ENCODE measurements at regions not wholly inside any gene's neighbourhood (a gene's known extent, or its start where the extent isn't known, plus 50 kb on each side); places are given as distances from the start of the nearest gene placed in this dataset.

- Histone ChIP-seq H3K9me3 (ENCODE audit: low read length) (no peaks in the 10 kb centered on the region), H3K36me3 (replicated peaks in 1 of 2; ENCODE audit: control insufficient read depth in 1 of 2, insufficient read depth in 2 of 2, low read length in 2 of 2) (no peaks in the 10 kb centered on the region), H3K27ac (ENCODE audit: extremely low read length, insufficient read depth, low read length) (no peak overlapping the region), H3K4me1 (ENCODE audit: insufficient read depth, low read length) (no peaks in the 10 kb centered on the region), H3K27me3 (ENCODE audit: control insufficient read depth in 1 of 2, insufficient read depth in 2 of 2, low read length in 2 of 2) (no peaks in the 10 kb centered on the region), H3K79me2 (ENCODE audit: insufficient read depth, low read length) (no peaks in the 10 kb centered on the region), H4K20me1 (ENCODE audit: insufficient read depth, low read length) (no peaks in the 10 kb centered on the region), H3K9ac (ENCODE audit: insufficient read depth, low read depth, low read length) (no peak overlapping the region), H2AFZ (ENCODE audit: low read length) (no peak overlapping the region), H3K4me3 (replicated peaks in 1 of 3; ENCODE audit: insufficient read depth in 1 of 3, low read depth in 2 of 3, low read length in 3 of 3) (no peak overlapping the region), H3K4me2 (ENCODE audit: low read depth, low read length) (no peak overlapping the region)
- BruUV-seq (replicated peaks) = no TSS peak
- no CpG with 5 or more reads among the region's 1 CpG for WGBS (ENCODE audit: low lambda C conversion rate)
- intact Hi-C loops (cut with micrococcal nuclease; ENCODE audit: unreplicated experiment) = no loop called here
- FAIRE-seq (no peak), ATAC-seq (no peak), DNase-seq (ENCODE audit: low spot score) (no peak)
- in situ Hi-C loops (cut with HindIII; ENCODE audit: extremely low pct_ligation_motif_present, low pct_unique_long_range_greater_than_20kb) = no loop called here
- no peak for TF ChIP-seq SMAD1 (CRISPR knock-in tag; IDR thresholded peaks at IDR 0.05; ENCODE audit: borderline replicate concordance, low read depth)
- TF ChIP-seq ZNF224 (CRISPR knock-in tag; IDR thresholded peaks at IDR 0.05) = no peak
- no peak for TF ChIP-seq ZNF354B (CRISPR knock-in tag; IDR thresholded peaks at IDR 0.05)
- TF ChIP-seq ZEB1 (IDR thresholded peaks at IDR 0.05; ENCODE audit: insufficient replicate concordance, low read depth) = no peak
- no peak for TF ChIP-seq POGZ (CRISPR knock-in tag; IDR thresholded peaks at IDR 0.05)
- TF ChIP-seq CENPX (CRISPR knock-in tag; IDR thresholded peaks at IDR 0.05) = no peak
- TF ChIP-seq ZNF160 (CRISPR knock-in tag; IDR thresholded peaks at IDR 0.05) = no peak
- POLR2A ChIA-PET = no interaction called here
- CTCF ChIA-PET (ENCODE audit: low intra/inter-chr PET ratio, low total read pairs) = no interaction called here
These were observed 82.8 kb upstream of the CPNE4 start for GRCh38 chr3:132117642-132118041.

GRCh38 chr3:132119531-132119930, 84.7 kb upstream of the CPNE4 start:
- Histone ChIP-seq H3K4me1 (ENCODE audit: insufficient read depth, low read length) (no peaks in the 10 kb centered on the region), H3K9ac (ENCODE audit: insufficient read depth, low read depth, low read length) (no peak overlapping the region), H3K79me2 (ENCODE audit: insufficient read depth, low read length) (no peaks in the 10 kb centered on the region), H3K36me3 (replicated peaks in 1 of 2; ENCODE audit: control insufficient read depth in 1 of 2, insufficient read depth in 2 of 2, low read length in 2 of 2) (no peaks in the 10 kb centered on the region), H4K20me1 (ENCODE audit: insufficient read depth, low read length) (no peaks in the 10 kb centered on the region), H3K4me2 (ENCODE audit: low read depth, low read length) (no peak overlapping the region), H3K4me3 (replicated peaks in 1 of 3; ENCODE audit: insufficient read depth in 1 of 3, low read depth in 2 of 3, low read length in 3 of 3) (no peak overlapping the region), H3K27me3 (ENCODE audit: control insufficient read depth in 1 of 2, insufficient read depth in 2 of 2, low read length in 2 of 2) (no peaks in the 10 kb centered on the region), H2AFZ (ENCODE audit: low read length) (no peak overlapping the region), H3K9me3 (ENCODE audit: low read length) (no peaks in the 10 kb centered on the region), H3K27ac (ENCODE audit: extremely low read length, insufficient read depth, low read length) (no peak overlapping the region)
- CTCF ChIA-PET (ENCODE audit: low intra/inter-chr PET ratio, low total read pairs) = no interaction called here
- 0% methylated on average over 1 of the region's 1 CpG for WGBS (ENCODE audit: low lambda C conversion rate)
- in situ Hi-C loops (cut with HindIII; ENCODE audit: extremely low pct_ligation_motif_present, low pct_unique_long_range_greater_than_20kb) (no loop called here), intact Hi-C loops (cut with micrococcal nuclease; ENCODE audit: unreplicated experiment) (no loop called here)
- FAIRE-seq (no peak), DNase-seq (ENCODE audit: low spot score) (no peak), ATAC-seq (no peak)
- no TSS peak for BruUV-seq (replicated peaks)
- TF ChIP-seq ZBTB25 (CRISPR knock-in tag; IDR thresholded peaks at IDR 0.05) (no peak), SMARCC2 (IDR thresholded peaks at IDR 0.05) (no peak), USF2 (IDR thresholded peaks at IDR 0.05; ENCODE audit: low read depth, low read length) (no peak), USF2 (CRISPR knock-in tag; IDR thresholded peaks at IDR 0.05; ENCODE audit: borderline replicate concordance) (no peak)
- POLR2A ChIA-PET = no interaction called here

Measured in HepG2 (cell line).